HG02623 (cell line): ENCODE measurements at regions not wholly inside any gene's neighbourhood (a gene's known extent, or its start where the extent isn't known, plus 50 kb on each side); places are given as distances from the start of the nearest gene placed in this dataset.
"Not testable (repeated sequence)": the region's sequence is repeated elsewhere in the genome, so short reads cannot be mapped to it uniquely, and the experiment has no call there.

ENCODE experiments used
- ATAC-seq: cut with Tn5 transposase; IDR thresholded peaks from one replicate; pipeline ENCODE4 v1.9.1; 2021; ENCODE audit warnings: moderate library complexity; ENCODE audit not compliant: unreplicated experiment

- ATAC-seq = no peak
These were observed 327.7 kb upstream of the F9 start for GRCh38 chrX:139202742-139203420.

- ATAC-seq = no peak
These were observed 328.6 kb upstream of the F9 start for GRCh38 chrX:139201924-139202323.

GRCh38 chrX:139200793-139201192 is 329.7 kb upstream of the F9 start:
- ATAC-seq = no peak

GRCh38 chrX:139200346-139200745 is 330.2 kb upstream of the F9 start:
- ATAC-seq = no peak

DNA sequence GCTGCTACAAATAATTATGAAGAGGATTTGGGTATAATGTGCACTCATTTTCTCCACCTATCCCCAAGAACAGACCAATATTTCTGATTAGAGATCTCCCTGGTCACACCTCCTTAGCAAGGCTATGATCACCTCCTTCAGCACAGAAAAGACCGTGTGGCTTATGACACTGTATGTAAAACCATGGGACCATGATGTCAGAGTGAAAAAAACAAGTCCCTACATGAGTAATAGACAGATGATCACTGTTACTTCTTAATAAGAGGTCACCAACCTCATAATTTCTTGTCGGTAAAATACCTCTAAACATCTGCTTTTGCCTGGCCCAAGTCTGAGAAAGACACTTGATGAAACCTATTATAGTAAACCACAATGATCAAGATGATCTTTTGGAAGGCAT is 330.6 kb upstream of the F9 start:
- ATAC-seq = no peak

- ATAC-seq = no peak
These were observed 331.6 kb upstream of the F9 start for GRCh38 chrX:139198936-139199335.

DNA sequence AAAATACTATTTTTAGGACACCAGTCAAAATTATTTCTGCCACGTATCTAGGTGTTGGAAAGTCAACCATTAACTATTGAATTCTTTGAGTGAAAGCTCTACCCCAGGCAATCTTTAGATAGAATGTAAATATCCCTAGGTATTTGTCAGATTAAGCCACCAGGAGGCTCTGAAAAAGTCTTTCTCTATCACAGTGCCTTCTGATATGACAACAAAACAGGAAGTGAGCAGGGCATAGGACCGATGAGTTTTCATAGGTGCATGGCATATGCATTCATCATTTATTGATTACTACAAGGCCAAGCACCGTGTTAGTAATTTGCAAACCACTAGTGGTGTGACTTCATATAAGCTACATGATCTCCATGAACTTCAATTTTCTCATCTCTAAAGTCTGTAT is 333.6 kb upstream of the F9 start:
- ATAC-seq = no peak

DNA sequence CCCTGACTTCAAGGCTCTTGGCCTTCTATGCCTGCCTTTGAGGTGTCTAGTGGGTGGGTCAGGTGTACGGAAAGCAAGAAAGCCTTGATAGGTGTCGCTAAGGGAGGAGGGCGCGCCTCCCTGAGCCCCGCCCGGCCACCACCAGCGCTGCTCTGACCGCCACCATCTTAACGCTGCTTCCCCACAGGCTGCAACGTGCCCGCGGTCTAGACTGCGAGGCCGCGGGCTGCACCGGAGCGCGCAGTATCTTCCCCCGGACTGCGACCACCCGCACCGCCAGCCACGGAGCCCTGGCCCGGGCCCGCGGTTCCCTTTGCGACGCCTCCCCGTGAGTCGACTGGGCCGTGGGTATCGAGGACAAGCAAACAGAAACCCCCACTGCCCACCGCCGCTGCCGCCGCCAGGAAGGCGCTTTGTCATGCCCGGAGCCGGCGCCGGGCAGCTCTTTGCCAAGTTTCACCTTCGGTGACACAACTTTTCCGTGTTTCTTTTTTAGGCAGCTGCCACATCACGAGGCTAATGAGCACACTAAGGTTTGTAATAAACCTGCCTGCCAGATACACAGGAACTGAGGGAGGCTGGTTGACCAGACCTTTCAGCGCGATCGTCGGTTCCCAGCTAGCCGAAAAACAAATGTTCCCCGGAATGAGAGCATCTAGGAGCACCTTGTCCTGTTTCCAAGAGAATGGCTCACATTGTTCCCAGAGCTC is 335.8 kb upstream of the F9 start:
- ATAC-seq = no peak

DNA sequence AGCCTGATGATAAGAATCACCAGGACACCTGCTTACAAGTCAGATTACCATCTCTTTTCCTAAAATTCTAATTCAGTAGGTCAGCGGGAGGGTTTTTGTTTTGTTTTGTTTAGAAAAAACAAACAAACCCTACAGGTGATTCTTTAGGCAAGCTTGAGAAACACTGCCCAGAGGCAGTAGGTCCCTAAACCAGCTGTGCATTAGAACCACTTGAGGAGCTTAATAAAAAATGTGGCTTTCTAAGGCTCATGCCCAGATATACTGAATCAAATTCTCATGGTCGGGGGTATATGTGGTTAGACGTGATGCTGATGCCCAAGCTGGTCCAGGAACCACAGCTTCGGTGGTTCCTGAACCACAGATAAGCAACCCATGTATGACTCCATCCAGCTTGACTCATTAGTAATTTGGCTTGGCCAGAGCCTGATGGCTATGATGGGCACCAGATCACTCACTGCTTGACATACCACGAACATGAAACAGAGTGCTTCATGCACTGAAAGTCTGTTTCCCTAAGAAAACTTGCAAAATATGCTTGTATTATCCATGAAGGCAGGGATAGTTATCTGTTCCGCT is 338.1 kb upstream of the F9 start:
- no peak for ATAC-seq

GRCh38 chrX:139191746-139192385 is 338.7 kb upstream of the F9 start:
- ATAC-seq = no peak

- no peak for ATAC-seq
These were observed 339.3 kb upstream of the F9 start for GRCh38 chrX:139191286-139191685.

DNA sequence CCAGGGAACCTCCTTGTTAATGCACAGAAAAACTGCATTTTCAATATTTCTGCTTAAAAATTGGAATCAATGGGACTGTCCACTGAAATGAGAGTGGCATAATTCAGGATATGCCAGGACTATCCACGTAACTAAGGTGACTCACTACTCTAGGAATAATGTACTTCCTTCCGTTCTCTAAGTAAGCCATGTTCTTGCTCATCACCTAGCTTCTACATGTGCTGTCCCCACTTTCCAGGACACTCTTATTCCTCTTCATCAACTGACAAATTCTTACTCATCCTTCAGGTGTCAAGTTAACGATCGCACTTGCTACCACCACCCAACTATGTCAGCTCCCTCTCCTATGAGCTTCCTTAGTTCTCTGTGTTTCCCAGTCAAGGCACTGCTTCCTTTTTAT is 342.8 kb upstream of the F9 start:
- ATAC-seq = no peak

DNA sequence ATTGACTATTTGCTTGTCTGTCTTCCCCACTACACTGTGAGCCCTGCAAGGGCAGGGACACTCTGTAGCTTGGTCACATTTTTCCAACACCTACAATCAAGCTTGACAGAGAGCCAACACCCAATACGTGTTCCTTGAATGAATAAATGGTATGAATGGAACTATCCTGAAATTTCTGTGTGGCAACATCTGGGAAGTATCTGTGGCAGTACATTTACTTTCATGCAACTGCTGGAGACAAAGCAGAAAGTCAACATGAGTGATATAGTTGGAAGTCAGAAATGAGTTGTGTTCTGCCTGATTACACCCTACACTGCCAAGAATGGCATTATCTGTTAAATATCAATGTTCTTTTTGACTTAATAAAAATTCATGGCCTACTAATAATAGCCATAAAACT is 343.5 kb upstream of the F9 start:
- no peak for ATAC-seq

DNA sequence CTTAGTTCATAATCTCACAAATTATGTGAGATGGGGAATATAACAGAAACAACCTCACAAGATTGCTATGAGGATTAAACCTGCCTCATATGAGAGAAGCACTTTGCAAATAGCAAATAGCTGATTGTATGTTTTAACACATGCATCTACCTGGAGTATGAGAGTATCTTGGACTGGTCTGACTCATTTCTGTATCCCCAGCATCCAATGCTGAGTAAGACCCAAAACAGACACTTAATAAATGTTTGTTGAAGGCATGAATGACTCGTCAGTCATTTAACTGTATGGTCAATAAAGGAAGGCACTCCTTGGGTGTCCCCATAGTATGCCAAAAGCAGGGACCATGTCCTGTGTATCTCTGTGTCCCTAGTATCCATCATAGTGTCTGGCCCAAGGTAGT is 350.9 kb upstream of the F9 start:
- no peak for ATAC-seq

GRCh38 chrX:139178980-139179379 is 351.6 kb upstream of the F9 start:
- ATAC-seq = no peak

GRCh38 chrX:139172731-139173130 is 357.8 kb upstream of the F9 start:
- no peak for ATAC-seq

- ATAC-seq = no peak
These were observed 359.9 kb upstream of the F9 start for GRCh38 chrX:139170526-139171173.

DNA sequence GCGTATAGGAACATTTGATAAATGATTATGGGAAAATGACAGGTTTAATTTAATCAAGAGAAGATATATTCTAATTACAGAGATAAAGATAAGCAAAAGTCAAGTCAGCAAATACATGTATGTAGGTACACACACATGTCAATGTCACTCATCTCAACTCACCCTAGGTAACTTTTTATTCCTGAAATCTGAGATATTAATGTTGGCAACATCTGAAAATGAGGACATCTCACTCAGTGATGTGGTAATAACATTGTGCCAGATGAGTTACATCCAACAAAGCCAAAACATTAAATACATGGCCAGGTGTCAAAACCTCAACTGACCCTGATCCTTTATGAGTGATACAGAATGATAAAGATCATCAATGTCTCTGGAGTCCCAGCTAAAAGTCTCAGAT is 363.3 kb upstream of the F9 start:
- ATAC-seq = no peak

- ATAC-seq = no peak
These were observed 372.3 kb upstream of the F9 start for GRCh38 chrX:139158256-139158655.

DNA sequence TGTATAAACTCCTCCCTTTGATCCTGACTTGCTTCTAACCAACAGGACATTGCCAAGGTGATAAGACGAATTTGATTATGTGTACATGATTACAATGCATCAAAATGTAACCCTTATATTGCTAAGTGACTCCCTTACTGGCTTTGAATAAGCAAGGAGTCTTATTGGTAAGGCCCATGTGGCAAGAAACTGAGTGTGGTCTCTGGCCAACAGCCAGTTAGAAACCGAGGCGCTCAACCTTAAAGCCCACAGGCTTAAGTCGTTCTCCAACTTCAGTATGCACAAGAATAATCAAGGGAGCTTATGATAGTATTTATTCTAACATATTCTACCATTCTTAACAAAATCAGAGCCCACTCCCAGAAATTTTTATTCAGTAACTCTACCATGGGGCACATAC is 374.2 kb upstream of the F9 start:
- no peak for ATAC-seq

DNA sequence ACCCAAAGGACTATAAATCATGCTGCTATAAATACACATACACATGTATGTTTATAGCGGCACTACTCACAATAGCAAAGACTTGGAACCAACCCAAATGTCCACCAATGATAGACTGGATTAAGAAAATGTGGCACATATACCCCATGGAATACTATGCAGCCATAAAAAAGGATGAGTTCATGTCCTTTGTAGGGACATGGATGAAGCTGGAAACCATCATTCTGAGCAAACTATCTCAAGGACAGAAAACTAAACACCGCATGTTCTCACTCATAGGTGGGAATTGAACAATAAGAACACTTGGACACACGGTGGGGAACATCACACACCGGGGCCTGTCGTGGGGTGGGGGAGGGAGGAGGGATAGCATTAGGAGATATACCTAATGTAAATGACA is 383.9 kb upstream of the F9 start:
- not testable (repeated sequence) for ATAC-seq

GRCh38 chrX:139141370-139141769 is 389.2 kb upstream of the F9 start:
- no peak for ATAC-seq
